Gastrocnemius medialis (tissue), 4 donors: ENCODE measurements at regions not wholly inside any gene's neighbourhood (a gene's known extent, or its start where the extent isn't known, plus 50 kb on each side); places are given as distances from the start of the nearest gene placed in this dataset.

Experiments
- CTCF ChIP-seq, 5 experiments: fragments of 450-650 bp in 3 of 5; fragments of 200-600 bp in 2 of 5; sonication (generic) in 2 of 5; IDR thresholded peaks in 4 of 5; conservative IDR thresholded peaks in 1 of 5; 1 replicate in 4 of 5; 2 replicates in 1 of 5; pipeline ENCODE4 v1.5.1; 2016 to 2019; ENCODE audit warnings: antibody characterized with exemption in 5 of 5, mild to moderate bottlenecking in 3 of 5, moderate library complexity in 3 of 5
- POLR2A ChIP-seq, 2 donors: fragments of 450-650 bp; IDR thresholded peaks; one replicate each; pipeline ENCODE4 v1.6.1; 2017; ENCODE audit warnings: antibody characterized with exemption in 2 of 2, mild to moderate bottlenecking in 2 of 2, moderate library complexity in 2 of 2

DNA sequence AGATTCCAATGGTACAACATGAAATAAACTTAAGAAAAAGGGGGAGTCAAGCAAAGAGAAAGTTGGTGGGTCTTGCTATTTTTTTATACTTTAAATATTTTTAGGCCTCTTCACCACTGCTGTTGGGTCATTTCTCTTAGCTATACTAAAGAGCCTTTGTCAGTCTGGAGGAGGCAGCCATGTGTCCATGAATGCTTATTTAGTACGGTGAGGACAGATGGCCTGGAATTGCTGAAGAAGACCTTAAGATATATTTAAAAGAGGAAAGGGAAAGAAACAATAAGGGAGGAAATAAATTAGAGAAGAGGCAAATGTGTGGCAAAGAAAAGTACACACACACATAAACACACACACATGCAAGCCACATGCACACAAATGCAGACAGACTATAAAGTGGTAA, 560.5 kb upstream of the MEF2C start:
- TF ChIP-seq CTCF (IDR thresholded peaks at IDR 0.05 in 4 of 5, conservative IDR thresholded peaks at IDR 0.05 in 1 of 5) (no peak), POLR2A (IDR thresholded peaks at IDR 0.05) (no peak)
